HG03442 (cell line): ENCODE measurements at regions not wholly inside any gene's neighbourhood (a gene's known extent, or its start where the extent isn't known, plus 50 kb on each side); places are given as distances from the start of the nearest gene placed in this dataset.

ENCODE experiments used
- ATAC-seq: cut with Tn5 transposase; IDR thresholded peaks from one replicate; pipeline ENCODE4 v1.9.1; 2021; ENCODE audit warnings: mild to moderate bottlenecking, moderate library complexity; ENCODE audit not compliant: unreplicated experiment

DNA sequence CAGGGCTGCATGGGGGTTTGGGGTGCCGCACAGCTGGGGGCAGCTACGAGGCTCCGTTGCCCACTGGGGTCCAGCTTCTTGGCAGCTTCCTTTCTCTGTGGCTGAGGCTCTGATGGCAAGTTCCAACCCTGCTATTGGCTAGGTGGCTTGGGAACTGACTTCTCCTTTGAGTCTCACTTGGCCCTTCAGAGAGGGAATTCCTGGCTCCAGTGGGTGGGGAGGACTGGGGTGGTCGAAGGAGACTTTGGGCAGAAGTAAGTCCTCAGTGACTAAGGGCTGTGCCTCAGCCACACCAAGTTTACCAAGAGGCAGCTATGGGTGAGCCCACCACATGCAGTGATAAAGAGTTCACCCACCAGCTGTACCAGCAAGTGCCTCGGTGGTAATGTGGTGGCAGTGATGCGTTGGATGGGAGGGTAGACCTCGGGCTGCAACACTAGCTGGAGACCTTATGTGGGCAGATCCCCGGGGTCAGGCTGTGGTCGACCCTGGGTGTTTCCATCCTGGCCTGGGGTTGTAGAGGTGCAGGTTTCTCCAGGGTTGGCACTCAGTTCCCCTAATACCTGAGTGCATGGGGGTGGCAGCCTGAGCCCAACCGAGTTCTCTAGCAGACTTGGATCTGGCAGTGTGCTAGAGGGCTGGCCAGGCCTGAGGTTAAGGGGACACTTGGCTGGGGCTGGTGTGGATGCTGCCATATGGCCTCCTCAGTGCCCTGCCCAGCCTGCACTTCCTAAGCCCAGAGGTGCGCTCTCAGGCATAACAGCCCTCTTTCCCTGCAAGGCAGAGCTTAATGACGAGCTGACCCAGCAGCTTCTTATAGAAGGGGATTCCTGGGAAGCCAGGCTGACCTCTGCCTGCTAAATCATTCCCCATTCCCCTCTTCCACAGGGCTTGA lies 197.0 kb upstream of the CADM1 start:
- no peak for ATAC-seq

DNA sequence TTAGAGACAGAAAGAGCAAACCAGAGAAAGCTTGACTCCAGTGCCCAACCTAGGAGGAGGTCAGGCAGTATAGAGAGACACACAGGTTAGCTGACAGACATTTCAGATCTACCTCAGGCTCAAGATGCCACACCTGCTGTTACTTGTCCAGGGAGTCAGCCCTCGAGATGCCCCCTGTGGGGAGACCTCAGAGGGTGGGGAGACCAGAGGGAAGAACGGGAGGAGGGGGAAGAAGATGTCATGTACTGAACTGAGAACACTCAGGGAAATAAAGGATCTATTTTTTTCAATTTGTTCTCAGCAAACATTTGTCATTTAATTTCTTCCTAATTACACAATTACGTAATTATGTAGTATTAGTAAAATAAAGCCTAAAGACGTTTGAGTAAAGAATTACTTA lies 196.3 kb upstream of the CADM1 start:
- no peak for ATAC-seq

DNA sequence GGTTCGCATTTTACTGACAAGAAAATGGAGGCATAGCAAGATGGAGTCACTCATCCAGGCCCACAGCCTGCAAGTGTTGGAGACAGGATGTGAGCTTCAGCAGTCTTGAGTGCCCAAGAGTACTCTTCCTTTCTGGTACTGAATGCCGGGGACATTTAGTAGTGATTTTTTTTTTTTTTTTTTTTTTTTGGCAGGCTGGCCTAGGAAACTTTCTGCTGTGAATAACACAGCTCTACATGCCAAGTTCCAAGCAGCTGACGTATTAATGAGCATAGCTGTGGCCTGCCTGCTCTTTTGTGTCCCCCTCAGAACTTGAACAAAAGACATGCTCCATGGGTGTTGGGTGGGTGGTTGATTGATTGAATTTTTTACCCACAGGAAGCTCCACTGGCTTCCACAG lies 195.5 kb upstream of the CADM1 start:
- no peak for ATAC-seq

DNA sequence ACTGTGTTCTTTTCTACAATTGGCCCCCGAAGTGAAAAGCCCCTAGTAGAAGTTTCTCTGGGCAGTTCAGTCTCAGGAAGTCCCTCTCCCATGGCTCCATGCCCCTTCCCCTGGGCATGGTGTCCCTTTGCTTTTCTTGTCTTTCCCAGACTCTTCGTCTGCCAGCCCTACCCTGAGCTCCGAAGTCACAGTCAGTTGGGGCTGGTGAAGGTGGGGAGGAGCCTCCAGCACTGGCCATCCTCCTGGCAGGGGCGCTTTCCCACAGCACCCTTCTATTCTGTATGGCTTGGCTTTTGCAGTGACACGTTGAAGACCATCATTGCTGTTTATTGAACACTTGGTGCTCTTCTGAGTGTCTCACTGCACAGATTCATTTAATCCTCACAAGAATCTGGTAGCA lies 195.1 kb upstream of the CADM1 start:
- ATAC-seq = no peak

DNA sequence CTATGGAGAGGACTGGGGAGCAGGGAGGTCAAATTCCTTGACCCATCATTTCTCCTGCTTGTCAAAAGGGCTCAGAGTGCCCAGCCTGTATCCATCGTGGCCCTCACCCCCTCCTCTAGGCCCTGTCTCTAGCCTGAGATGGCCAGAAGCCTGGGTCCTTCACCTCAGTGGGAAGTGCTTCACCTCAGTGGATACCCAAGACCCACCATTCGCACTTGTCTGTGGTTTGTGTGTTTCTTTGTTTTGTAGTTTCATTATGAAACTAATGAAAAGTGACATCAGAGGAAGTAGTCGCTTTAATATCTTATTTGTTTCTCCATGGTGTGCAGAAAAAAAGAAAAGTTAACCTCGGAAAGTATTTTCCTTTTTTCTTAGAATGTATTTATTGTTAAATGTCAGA lies 194.0 kb upstream of the CADM1 start:
- ATAC-seq = no peak

DNA sequence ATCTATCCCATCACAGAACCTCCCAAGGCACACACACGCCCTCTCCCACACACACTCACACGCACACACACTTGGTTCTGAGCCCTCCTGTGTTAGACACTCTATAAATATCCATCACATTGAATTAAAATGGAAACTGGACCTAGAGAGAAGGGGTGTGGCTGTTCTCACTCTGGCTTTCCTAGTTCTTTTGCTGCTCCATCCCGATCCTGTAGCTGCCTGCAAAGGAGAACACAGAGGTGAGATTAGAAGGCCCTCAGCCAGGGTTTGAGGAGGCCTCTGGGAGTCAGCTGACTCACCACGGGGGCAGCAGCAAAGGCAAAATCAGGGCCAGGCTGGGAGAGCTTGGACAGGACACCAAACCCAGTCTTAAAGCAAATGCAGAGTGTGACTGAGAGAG lies 192.3 kb upstream of the CADM1 start:
- no peak for ATAC-seq

DNA sequence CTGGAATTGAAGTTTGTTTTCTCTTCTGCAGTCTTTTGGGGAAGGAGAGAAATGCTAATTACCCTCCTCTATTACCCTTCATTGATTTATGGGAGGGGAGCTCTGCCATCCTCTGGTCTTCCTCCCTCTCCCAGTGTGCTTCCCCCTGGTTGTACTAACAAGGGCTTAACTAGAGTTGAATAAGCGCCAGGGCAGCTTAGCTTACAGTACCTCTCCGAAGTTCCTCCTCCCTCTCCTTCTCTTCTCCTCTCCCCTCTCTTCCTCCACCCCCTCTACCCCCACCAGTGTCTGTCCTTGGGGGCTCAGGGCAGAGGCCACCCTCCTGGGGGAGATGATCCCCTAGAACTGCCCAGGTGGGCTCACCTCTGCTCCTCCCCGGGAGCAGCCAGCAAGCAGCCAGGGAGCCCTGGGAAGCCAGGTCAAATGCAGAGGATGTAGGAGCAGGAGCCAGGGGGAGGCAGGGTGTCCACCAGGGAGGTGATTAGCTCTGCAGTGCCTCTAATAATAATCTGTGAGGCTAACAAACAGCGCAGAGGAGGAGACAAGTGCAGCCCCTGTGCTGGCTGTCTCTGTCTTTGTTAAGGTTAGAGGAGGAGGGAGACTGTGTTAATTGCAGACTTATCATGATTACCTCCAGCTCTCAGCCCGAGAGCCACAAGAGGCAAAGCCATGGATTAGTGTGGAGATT lies 191.6 kb upstream of the CADM1 start:
- ATAC-seq = no peak

DNA sequence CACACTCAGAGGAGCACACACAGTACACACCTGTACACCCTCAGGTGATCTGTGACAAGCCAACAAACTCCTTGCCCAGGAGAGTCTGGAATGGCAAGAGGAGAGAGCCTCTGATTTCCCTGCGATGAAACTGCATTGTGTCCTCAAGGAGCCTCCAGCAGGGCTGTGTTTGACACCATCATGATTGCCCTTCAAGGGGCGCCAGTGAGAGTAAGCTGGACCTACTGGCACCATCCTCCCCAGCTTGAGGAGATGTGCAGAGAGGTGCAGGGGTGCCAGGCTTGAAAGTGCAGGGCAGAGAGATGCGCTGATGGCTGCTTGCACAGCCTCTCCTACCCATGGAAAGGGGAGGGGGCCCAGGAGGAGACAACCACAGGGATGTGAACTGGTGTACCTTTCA lies 188.8 kb upstream of the CADM1 start:
- ATAC-seq = no peak

DNA sequence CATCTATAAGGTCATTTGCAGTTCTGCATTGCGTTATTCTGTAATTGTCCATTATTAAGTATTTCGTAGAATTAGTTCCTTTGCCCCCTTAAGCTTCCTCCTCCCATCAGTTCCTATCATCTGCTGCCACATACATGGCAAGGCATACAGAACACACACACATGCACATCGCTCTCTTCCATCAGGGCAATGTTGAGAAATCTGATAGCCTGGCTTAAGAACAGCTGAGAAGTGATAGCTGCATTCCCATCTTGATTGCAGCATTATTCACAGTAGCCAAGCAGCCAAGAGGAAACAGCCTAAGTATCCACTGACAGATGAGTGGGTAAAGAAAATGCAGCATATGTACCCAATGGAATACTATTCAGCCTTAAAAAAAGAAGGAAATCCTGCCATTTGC lies 186.8 kb upstream of the CADM1 start:
- ATAC-seq = no peak

DNA sequence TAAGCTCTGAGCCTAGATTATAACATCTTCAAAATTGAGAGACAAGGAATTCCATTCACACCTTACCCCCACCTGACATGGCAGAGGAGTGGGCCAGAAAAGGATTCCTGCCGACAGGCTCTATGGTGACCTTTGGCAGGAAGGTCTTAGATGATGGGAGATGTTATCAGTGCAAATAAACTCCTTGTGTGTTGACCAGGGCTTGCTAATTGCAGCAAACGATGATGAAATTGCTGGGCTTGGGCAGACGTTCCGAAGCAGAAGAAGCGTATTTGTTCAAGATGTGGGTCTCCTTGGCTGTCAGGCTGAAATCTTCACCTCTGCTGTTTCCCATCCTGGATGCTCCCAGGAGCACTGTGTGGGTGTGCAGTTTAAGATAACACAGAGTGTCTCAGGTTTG lies 183.7 kb upstream of the CADM1 start:
- ATAC-seq = no peak

DNA sequence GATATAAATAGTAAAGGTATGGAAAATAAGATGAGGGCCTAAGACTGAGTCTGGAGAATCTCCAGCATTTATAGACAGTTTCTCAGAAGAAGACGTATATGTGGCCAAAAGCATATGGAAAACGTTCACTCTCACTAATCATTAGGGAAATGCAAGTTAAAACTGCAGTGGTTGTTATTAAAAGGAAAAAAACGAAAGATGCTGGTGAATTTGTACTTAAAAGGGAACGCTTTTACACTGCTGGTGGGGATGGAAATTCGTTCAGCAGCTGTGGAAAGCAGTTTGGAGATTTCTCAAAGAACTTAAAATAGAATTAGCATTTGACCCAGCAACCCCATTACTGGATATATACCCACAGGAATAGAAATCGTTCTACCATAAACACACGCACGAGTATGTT lies 180.5 kb upstream of the CADM1 start:
- no peak for ATAC-seq

DNA sequence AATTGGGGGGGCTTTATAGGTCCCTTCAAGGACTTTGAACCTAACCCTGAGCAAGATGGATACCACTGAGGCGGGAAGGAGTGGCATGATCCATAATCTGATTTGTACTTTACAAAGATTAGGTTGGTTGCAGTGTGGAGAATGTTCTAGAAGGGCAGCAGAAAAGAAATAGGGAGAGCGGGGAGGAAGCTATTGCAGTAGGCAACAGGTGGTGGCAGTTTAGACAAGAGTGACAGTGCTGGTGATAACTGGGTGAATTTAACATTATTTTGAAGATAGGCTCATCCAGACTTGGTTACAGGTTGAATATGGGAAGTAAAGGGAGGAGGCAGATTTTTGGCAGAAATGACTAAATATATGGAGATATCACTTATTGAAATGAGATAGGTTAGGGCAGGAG lies 179.9 kb upstream of the CADM1 start:
- ATAC-seq = no peak

DNA sequence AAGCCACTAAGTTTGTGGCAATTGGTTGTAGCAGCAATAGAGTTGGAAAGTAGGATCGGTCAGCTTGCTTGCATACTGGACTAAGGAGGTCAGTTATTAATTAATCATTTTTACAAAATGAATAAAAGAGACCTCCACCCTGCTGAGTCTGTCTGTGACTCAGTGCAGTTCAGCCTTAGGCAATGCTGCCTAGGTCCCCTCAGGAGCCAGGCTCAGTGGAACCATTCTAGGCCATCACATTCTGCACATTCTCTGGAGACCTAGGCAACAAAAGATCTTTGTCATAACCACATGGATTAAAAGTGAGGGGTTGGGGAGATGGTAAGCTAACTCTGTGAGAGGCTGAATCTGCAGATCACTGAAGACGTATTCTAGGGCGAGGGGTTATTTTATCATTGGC lies 178.7 kb upstream of the CADM1 start:
- ATAC-seq = no peak

DNA sequence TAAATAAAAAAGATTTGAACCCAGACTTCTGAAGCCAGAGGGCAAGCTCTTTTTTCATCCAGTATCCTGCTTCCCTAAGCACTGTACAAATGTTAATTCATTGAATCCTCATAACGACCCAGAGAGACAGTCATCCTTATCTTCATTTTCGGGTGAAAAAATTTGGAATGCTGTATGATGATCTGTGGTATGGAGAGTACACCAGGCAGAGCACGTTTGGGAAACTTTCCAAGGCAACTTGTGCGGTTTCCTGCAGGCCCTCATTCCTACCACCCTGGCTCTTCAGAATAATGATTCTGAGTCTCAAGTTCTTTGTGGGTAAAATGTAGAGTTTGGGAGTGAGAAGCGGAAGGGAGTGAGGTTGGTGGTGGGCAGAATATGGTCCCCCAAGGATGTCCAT lies 177.9 kb upstream of the CADM1 start:
- ATAC-seq = no peak

DNA sequence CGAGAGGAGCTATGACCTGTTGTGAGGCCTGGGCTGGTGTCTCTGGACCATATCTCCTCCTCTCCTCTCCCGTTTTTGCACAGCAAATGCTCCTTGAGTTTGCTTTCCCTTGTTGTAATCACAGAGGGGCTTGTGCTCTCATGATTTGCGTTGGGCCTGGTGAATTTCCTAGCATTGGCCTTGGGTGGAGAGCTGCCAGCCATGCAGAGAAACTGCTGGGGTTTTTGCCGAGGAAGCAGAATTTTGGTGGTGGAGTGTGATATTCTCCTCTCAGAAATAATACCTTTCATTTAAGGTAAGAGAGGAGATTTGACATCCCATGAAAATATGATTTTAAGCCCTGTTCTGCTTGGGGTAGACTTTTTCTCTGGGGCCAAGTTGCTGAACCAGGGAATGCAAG lies 175.7 kb upstream of the CADM1 start:
- no peak for ATAC-seq

DNA sequence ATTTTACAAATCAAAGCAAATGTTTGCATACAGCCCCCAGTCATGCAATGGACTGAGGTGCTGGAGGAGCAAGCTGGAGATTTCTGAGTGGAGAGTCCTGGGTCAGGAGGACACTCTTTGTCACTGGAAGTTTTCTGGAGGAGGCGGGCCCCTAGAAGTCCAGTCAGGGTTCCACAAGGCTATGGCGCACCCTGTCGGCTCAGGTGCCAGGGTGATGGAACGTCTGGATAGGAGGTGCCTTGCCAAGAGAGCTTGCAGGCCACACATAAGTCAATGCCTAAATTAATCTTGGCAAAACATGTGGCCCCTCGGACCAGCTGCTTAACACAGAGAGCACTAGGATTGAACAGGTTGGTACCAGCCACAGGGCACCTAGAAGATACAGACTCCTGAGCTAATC lies 174.7 kb upstream of the CADM1 start:
- ATAC-seq = no peak

DNA sequence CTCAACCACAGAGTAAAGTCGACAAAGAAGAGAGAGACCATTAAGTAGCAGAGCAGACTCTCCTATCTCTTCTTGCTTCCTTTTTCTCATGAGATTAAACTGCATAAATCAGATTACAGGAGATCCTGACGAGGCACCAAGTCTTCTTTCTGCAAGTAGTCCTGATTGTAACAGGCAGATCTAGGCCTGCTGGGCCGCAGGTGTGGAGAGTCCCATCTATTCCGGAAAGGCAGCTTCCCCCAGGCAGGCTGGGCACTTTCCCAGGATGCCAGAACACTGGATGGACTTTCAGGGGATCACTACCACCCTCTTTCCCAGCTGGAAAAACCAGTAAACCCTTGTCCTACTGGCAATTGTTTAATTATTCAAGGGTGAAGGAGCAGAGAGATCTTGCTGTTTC lies 173.0 kb upstream of the CADM1 start:
- no peak for ATAC-seq

DNA sequence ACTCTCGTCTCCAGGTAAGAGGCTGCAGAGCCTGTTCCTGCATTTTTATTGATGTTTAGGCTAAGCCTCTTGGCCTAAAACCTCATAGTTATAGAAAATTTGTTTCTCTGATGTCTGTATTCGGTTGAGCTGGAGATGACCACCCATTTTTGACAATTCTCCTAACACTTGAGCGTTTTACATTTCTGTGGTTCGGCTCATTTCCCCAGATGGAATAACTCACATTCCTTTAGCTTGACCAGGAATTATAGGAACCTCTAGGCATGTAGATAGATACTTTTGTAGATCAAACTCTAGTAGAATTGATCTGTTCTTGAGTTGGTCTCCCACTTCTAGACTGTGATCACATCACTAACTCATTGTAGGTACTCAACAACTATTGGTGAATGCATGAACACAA lies 172.6 kb upstream of the CADM1 start:
- no peak for ATAC-seq

DNA sequence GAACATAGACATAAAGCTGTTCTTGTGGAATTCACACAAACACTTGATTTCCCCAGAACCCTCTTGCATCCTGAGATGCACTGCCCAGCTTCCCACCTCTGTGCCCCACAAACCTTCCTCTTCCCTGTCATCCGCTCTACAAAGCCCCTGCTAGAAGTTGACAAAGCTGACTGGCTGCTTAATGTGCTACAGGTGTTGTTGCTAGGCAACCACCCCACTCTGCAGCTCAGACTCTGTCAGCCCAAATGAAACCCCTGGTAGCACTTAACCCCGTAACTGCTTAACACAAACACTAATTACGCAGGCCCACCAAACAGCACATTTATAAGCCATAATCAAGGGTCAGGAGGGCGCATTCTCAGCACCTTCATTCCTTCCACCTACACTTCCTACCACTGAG lies 172.0 kb upstream of the CADM1 start:
- no peak for ATAC-seq

DNA sequence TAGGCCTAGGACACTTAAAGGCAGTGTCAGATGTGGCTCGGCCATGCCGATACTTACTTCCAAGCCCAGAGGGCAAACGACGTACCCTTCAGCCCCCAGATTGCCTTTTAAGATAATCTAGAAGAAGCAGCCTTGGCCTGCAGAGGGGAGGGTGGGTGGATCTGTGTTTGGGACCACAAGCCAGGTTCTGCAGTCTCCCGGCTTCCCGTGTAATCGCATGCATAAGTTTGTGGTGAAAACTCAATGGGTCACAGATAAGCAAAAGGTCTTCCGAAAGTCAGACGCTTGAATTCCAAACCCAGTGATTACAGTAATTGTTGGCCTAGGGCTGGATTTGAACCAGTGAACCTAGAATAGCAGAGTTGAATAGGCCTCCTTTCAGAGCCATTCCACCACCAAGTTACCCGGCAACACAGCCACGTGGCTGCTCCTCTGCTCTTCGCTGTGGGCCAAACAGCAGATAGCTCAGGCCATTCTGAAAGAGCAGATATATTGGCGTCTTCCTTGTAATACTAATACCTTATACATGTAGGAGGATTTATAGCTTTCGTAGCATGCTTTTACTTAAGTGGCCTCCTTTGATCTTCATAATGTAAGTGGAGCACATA lies 170.8 kb upstream of the CADM1 start:
- ATAC-seq = no peak

DNA sequence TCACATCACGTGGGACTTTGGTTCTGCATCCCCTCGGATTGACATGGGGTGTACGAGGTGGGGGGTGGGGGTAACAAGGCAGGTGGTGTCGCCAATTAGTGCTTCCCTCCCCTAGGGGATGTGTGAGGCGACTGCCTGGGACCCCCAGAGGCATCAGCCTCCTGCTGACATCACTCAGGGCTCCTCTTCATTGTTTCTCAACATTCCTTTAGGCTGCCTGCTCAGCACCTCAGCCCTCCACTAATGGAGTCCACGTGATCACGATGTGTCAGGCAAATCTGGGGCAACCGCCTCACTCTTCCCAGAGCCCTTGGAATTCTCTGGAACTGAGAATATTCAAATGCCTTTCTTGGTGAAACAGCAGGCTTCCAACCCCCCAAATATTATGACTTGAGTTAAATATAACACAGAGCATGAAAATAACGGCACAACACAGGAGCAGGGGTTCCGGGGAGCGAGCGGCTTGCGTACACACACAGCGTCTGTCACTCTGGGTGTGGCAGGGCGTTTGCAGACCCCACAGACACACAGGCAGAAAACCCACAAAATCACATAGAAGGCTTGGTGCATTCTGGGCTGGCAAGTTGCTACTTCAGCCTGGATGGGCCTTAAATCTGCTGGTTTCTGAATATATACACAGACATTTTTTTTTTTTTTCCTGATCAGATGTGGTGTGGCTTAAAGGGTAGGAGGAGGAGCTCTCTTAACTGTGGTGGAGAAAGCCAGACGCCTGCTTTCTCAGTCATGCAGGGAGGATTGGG lies 170.1 kb upstream of the CADM1 start:
- no peak for ATAC-seq
